GM12891 (cell line): ENCODE measurements at regions not wholly inside any gene's neighbourhood (a gene's known extent, or its start where the extent isn't known, plus 50 kb on each side); places are given as distances from the start of the nearest gene placed in this dataset.

Experiments used
- POLR2A ChIP-seq: IDR thresholded peaks from 2 replicates; pipeline ENCODE4 v1.6.1; 2011; ENCODE audit warnings: low read depth, low read length, control low read depth
- TAF1 ChIP-seq: IDR thresholded peaks from 2 replicates; pipeline ENCODE4 v1.6.1; 2011; ENCODE audit warnings: low read depth, low read length, control low read depth

GRCh38 chrX:138294951-138295350, 416.6 kb downstream of the FGF13 start:
- TF ChIP-seq POLR2A (no peak), TAF1 (no peak)
